Tibial nerve (tissue), 4 donors: ENCODE measurements at regions not wholly inside any gene's neighbourhood (a gene's known extent, or its start where the extent isn't known, plus 50 kb on each side); places are given as distances from the start of the nearest gene placed in this dataset.

ENCODE experiments used
- DNase-seq, 2 donors: peaks; one replicate each; pipeline ENCODE4 v3.0.0-alpha.2; 2019; ENCODE audit warnings: low spot score in 2 of 2
- H3K27ac ChIP-seq, 4 donors: fragments of 200-600 bp; sonication (generic) in 3 of 4; one replicate each; pipeline ENCODE4 v1.5.1; 2017 to 2019; ENCODE audit warnings: mild to moderate bottlenecking in 1 of 4
- H3K27me3 ChIP-seq, 2 donors: fragments of 200-600 bp; sonication (generic) in 1 of 2; one replicate each; pipeline versions ENCODE4 v1.5.1 to v1.6.0; 2017 to 2019
- H3K36me3 ChIP-seq, 3 donors: fragments of 200-600 bp; sonication (generic); one replicate each; pipeline ENCODE4 v1.5.1; 2018 to 2019
- H3K4me1 ChIP-seq, 4 donors: fragments of 200-600 bp; sonication (generic) in 3 of 4; one replicate each; pipeline ENCODE4 v1.5.1; 2017 to 2019
- H3K4me3 ChIP-seq, 4 donors: fragments of 200-600 bp; sonication (generic) in 3 of 4; one replicate each; pipeline ENCODE4 v1.5.1; 2017 to 2019; ENCODE audit warnings: mild to moderate bottlenecking in 1 of 4, moderate library complexity in 1 of 4
- H3K9me3 ChIP-seq, 4 donors: fragments of 200-600 bp; sonication (generic) in 3 of 4; one replicate each; pipeline ENCODE4 v1.5.1; 2017 to 2019
- EP300 ChIP-seq, 2 donors: sonication (generic); formaldehyde crosslinking; IDR thresholded peaks; one replicate each; pipeline ENCODE4 v1.6.1; 2017; ENCODE audit warnings: antibody characterized with exemption in 2 of 2, mild to moderate bottlenecking in 1 of 2
- POLR2A ChIP-seq, 2 donors: fragments of 450-650 bp; IDR thresholded peaks; one replicate each; pipeline ENCODE4 v1.6.1; 2017; ENCODE audit warnings: antibody characterized with exemption in 2 of 2, mild to moderate bottlenecking in 2 of 2, moderate library complexity in 2 of 2
- WGBS, 2 donors: methylation state at CpG; one replicate each; pipeline ENCODE4 v1.1.5; 2018; 5-methylcytosine and 5-hydroxymethylcytosine counted together
- TF ChIP-seq, protein P1 (sequence below), 5 experiments: fragments of 200-600 bp in 3 of 5; fragments of 450-650 bp in 2 of 5; sonication (generic) in 3 of 5; IDR thresholded peaks; one replicate each; pipeline ENCODE4 v1.5.1; 2016 to 2019; ENCODE audit warnings: antibody characterized with exemption in 5 of 5, mild to moderate bottlenecking in 3 of 5, moderate library complexity in 2 of 5

DNA sequence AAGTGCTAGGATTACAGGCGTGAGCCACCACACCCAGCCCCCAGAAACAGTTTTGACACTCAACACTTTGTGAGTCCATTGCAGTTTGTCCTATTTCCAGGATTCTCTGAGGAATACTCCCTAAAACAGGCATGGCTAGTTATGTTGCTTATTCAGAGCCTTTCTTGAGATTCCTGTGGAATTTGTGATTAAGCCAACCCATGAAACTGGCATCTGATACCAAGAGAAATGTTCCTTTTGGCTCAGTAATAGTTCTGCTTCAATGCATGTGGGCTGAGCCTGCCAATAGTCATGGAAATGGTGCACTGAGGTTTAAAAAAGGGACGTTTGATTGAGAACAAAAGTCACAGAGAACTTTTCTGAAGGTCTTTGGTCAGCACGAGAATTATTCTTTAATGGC is 241.7 kb downstream of the PPP1R2C start:
- DNase-seq: no peak
- Histone ChIP-seq H3K36me3 (no peaks in the 10 kb centered on the region), H3K27me3 (no peaks in the 10 kb centered on the region), H3K9me3 (no peaks in the 10 kb centered on the region), H3K27ac (no peak overlapping the region), H3K4me3 (no peak overlapping the region), H3K4me1 (no peaks in the 10 kb centered on the region)
- TF ChIP-seq, protein P1, sequence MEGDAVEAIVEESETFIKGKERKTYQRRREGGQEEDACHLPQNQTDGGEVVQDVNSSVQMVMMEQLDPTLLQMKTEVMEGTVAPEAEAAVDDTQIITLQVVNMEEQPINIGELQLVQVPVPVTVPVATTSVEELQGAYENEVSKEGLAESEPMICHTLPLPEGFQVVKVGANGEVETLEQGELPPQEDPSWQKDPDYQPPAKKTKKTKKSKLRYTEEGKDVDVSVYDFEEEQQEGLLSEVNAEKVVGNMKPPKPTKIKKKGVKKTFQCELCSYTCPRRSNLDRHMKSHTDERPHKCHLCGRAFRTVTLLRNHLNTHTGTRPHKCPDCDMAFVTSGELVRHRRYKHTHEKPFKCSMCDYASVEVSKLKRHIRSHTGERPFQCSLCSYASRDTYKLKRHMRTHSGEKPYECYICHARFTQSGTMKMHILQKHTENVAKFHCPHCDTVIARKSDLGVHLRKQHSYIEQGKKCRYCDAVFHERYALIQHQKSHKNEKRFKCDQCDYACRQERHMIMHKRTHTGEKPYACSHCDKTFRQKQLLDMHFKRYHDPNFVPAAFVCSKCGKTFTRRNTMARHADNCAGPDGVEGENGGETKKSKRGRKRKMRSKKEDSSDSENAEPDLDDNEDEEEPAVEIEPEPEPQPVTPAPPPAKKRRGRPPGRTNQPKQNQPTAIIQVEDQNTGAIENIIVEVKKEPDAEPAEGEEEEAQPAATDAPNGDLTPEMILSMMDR (IDR thresholded peaks at IDR 0.05): no peak
- WGBS, 2 donors: 58 to 69% methylated on average over 3 of the region's 3 CpGs

DNA sequence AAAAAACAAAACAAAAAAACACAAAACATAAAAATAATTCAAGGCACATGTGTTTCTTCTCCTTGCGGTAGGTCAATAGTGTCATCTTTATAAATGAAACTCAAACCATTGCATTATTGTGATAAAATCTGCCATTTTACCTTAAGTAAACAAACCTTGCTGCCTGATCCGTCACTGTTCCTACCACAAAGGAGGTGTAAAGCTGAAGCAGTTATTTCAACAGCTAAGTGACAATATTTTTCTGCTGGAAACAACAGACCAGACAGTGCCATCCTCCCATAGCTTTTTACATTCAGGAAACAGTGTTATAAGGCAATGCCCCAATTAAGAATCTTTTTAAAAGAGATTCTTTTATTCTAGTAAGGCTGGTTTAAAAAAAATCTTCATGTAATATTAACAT is 242.7 kb downstream of the PPP1R2C start:
- Histone ChIP-seq H3K36me3 (no peaks in the 10 kb centered on the region), H3K4me3 (no peak overlapping the region), H3K27me3 (no peaks in the 10 kb centered on the region), H3K27ac (no peak overlapping the region), H3K9me3 (no peaks in the 10 kb centered on the region), H3K4me1 (no peaks in the 10 kb centered on the region)
- no peak for TF ChIP-seq POLR2A (IDR thresholded peaks at IDR 0.05)
- TF ChIP-seq EP300 (IDR thresholded peaks at IDR 0.05): no peak
- TF ChIP-seq, protein P1 (IDR thresholded peaks at IDR 0.05): no peak
- WGBS, 2 donors: 68 to 92% methylated on average over 2 of the region's 2 CpGs
- DNase-seq: no peak

DNA sequence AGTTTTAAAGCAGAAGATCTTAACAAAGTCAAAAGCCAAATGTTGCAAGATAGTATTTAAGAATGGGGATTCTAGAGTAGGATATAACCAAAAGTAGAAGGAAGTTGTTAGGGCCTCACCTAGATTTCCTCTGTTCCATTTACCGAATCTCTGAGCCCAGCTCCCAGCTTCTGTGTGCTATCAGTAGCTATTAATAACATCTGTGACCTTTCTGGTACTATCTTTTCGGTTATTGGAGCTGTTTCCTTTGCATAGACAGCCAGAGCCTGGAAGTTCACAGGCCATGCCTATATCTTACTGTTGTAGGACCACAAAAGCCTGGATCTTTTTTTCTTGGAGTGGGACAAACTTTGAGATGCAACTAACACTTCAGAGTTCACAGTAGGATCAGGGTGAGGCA is 244.2 kb downstream of the PPP1R2C start:
- TF ChIP-seq, protein P1 (IDR thresholded peaks at IDR 0.05): no peak
- TF ChIP-seq EP300 (IDR thresholded peaks at IDR 0.05) (no peak), POLR2A (IDR thresholded peaks at IDR 0.05) (no peak)

DNA sequence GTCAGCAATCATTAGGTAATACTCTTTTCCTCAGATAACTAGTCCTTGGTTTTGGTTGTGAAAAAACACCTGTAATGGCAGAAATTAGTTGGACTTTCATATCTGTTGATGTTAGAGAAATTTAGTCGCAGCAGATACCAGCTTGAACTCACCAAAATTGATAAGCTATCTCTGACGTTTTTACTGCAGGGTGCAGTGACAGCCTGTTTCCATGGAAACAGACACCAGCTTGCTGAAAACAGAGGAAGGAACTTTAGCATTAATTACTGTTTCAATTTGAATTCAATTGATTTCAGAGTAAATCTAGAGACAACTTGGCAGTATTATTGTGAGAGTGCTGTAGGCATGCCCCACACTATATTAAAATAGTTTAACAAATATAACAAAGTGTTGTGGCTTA is 246.5 kb downstream of the PPP1R2C start:
- H3K4me1 ChIP-seq: no peaks in the 10 kb centered on the region
- no peaks in the 10 kb centered on the region for H3K36me3 ChIP-seq
- DNase-seq: no peak
- H3K4me3 ChIP-seq: no peak overlapping the region
- no peaks in the 10 kb centered on the region for H3K27me3 ChIP-seq
- no peak overlapping the region for H3K27ac ChIP-seq
- peaks cover 0 to 6% (median 0%) of the 10 kb centered on the region in 4 donors for H3K9me3 ChIP-seq
- TF ChIP-seq EP300 (IDR thresholded peaks at IDR 0.05): no peak
- TF ChIP-seq, protein P1 (IDR thresholded peaks at IDR 0.05): no peak
- no peak for TF ChIP-seq POLR2A (IDR thresholded peaks at IDR 0.05)
- 25 to 45% methylated on average over 2 of the region's 2 CpGs for WGBS, 2 donors

More for the DNA sequence above, 244.2 kb downstream of the PPP1R2C start:
- H3K4me3 ChIP-seq: no peak overlapping the region
- no peak overlapping the region for H3K27ac ChIP-seq
- no peaks in the 10 kb centered on the region for H3K36me3 ChIP-seq
- H3K9me3 ChIP-seq: no peaks in the 10 kb centered on the region
- no peaks in the 10 kb centered on the region for H3K4me1 ChIP-seq
- no peak for DNase-seq
- H3K27me3 ChIP-seq: no peaks in the 10 kb centered on the region
- WGBS, 2 donors: 72 to 80% methylated on average over 2 of the region's 2 CpGs

DNA sequence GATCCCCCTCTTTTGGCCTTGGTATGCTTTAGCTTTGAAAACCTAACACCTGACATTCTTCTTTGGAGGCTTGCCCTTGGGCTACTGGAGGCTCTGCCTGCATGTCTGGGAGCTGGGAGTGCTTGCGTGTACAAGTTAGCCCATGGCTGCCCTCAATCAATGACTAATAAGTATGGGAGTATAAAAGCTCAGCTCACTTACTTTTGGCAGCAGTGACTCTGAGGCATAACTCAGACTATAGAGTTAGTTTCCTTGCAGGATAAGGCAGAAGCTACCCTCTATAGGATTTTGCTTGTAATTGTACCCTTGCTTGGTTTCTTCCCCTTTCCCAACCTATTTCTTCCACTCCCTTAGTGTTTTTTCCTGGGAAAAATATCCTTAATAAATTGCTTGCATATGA is 247.9 kb downstream of the PPP1R2C start:
- 63 to 89% methylated on average over 1 of the region's 1 CpG for WGBS, 2 donors
- DNase-seq: no peak
- no peak for TF ChIP-seq EP300 (IDR thresholded peaks at IDR 0.05)
- TF ChIP-seq POLR2A (IDR thresholded peaks at IDR 0.05): no peak
- TF ChIP-seq, protein P1 (IDR thresholded peaks at IDR 0.05): no peak
- Histone ChIP-seq H3K27me3 (no peaks in the 10 kb centered on the region), H3K4me3 (no peak overlapping the region), H3K36me3 (no peaks in the 10 kb centered on the region), H3K9me3 (peaks cover 0 to 6% (median 0%) of the 10 kb centered on the region in 4 donors), H3K4me1 (no peaks in the 10 kb centered on the region), H3K27ac (no peak overlapping the region)
